K562 (cell line): ENCODE measurements at regions not wholly inside any gene's neighbourhood (a gene's known extent, or its start where the extent isn't known, plus 50 kb on each side); places are given as distances from the start of the nearest gene placed in this dataset.

Experiments
- NCOA1 ChIP-seq: fragments of 450-650 bp; IDR thresholded peaks from 2 replicates; pipeline ENCODE4 v1.6.1; 2016; ENCODE audit warnings: low read depth
- NEUROD1 ChIP-seq: fragments of 150-350 bp; IDR thresholded peaks from 2 replicates; pipeline ENCODE4 v1.6.1; 2014; ENCODE audit warnings: borderline replicate concordance, low read length, low read depth; ENCODE audit not compliant: partially characterized antibody
- NFRKB ChIP-seq: fragments of 450-650 bp; IDR thresholded peaks from 2 replicates; pipeline ENCODE4 v1.6.1; 2016; ENCODE audit warnings: low read depth
- TF ChIP-seq, protein P1 (sequence below), 2 experiments: fragments of 450-650 bp; formaldehyde crosslinking in 1 of 2; IDR thresholded peaks; 2 replicates each; pipeline versions ENCODE4 v1.4.0 to v1.6.1; 2014 to 2020; ENCODE audit warnings: mild to moderate bottlenecking in 2 of 2, borderline replicate concordance in 1 of 2, low read depth in 1 of 2

DNA sequence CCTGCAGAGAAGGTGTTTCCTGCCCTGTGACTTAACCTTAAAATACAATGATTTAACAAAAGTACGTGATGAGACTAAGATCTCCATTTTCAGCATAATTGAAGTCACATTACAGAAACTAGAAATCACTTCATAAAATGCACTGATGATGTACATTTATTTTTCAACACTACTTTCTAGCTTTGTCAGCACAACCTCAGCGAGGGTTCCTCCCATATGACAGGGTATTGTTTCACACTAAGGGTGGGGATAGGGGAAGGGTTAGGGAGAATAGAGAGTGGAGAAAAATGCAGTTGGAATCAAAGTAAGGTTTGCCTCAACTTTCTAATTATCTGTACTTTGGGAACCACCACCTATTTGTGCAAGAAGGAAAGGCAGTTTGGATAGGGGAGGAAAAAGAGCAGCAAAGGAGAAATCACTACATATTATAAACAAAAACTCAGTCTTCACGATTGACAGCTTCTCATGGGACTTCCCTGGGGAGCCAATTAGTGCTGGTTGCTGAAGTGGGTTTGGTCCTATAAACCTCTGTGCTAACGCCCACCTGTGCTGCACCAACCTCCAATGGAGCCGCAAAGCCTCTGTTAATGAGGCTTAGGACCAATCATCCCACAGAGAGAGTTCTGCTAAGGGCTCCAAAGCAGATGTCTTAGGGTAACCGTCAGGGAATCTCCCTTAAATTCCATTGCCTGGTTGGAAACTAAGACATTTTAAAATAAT, 369.2 kb upstream of the PDE4D start (continued):
- TF ChIP-seq, protein P1, sequence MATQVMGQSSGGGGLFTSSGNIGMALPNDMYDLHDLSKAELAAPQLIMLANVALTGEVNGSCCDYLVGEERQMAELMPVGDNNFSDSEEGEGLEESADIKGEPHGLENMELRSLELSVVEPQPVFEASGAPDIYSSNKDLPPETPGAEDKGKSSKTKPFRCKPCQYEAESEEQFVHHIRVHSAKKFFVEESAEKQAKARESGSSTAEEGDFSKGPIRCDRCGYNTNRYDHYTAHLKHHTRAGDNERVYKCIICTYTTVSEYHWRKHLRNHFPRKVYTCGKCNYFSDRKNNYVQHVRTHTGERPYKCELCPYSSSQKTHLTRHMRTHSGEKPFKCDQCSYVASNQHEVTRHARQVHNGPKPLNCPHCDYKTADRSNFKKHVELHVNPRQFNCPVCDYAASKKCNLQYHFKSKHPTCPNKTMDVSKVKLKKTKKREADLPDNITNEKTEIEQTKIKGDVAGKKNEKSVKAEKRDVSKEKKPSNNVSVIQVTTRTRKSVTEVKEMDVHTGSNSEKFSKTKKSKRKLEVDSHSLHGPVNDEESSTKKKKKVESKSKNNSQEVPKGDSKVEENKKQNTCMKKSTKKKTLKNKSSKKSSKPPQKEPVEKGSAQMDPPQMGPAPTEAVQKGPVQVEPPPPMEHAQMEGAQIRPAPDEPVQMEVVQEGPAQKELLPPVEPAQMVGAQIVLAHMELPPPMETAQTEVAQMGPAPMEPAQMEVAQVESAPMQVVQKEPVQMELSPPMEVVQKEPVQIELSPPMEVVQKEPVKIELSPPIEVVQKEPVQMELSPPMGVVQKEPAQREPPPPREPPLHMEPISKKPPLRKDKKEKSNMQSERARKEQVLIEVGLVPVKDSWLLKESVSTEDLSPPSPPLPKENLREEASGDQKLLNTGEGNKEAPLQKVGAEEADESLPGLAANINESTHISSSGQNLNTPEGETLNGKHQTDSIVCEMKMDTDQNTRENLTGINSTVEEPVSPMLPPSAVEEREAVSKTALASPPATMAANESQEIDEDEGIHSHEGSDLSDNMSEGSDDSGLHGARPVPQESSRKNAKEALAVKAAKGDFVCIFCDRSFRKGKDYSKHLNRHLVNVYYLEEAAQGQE (IDR thresholded peaks at IDR 0.05; ENCODE audit: borderline replicate concordance) = no peak
- TF ChIP-seq, protein P1 (CRISPR knock-in tag; IDR thresholded peaks at IDR 0.05; ENCODE audit: low read depth) = no peak
- TF ChIP-seq NEUROD1 (no peak), NCOA1 (no peak), NFRKB (no peak)
